ENCODE measurements at regions not wholly inside any gene's neighbourhood (a gene's known extent, or its start where the extent isn't known, plus 50 kb on each side); places are given as distances from the start of the nearest gene placed in this dataset.

DNA sequence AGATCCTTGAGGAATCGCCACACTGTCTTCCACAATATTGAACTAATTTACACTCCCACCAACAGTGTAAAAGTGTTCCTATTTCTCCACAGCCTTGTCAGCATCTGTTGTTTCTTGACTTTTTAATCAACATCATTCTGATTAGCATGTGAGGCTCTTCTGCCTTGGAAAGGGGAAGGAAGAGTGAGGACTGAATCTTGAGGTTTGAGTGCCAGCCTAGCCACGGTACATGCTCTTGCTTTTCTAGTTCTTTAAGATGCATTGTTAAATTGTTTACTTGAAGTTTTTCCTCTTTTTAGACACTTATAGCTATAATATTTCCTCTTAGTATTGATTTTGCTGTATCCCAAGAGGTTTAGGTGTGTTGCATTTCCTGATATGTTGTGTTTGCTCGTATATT lies 596.1 kb downstream of the OTOL1 start:
- H2AFZ ChIP-seq (ENCODE audit: low read depth, low read length): no peak overlapping the region
- no peaks in the 10 kb centered on the region for H3K27me3 ChIP-seq (ENCODE audit: control insufficient read depth in 2 of 2, insufficient read depth in 2 of 2, low read length in 2 of 2)
- 0% methylated on average over 3 of the region's 3 CpGs for WGBS (ENCODE audit: insufficient coverage, low coverage, missing lambda C conversion rate)
- ChIA-PET POLR2A (no interaction called here), CTCF (ENCODE audit: low intra/inter-chr PET ratio) (no interaction called here)
- intact Hi-C loops (cut with micrococcal nuclease): no loop called here
- H3K9me1 ChIP-seq (ENCODE audit: control insufficient read depth, insufficient read depth, low read length): no peaks in the 10 kb centered on the region
- H4K20me1 ChIP-seq (replicated peaks; ENCODE audit: control insufficient read depth, insufficient read depth, low read length): no peaks in the 10 kb centered on the region
- no peak overlapping the region for H3K4me3 ChIP-seq
- no TSS peak for BruUV-seq (replicated peaks)
- no peak overlapping the region for H3K4me2 ChIP-seq (ENCODE audit: insufficient read depth, low read length)
- no peak for DNase-seq (ENCODE audit: extremely low read depth in 1 of 4, low spot score in 3 of 4)
- no peak overlapping the region for H3K9ac ChIP-seq (ENCODE audit: insufficient read depth in 1 of 2, low read depth in 2 of 2, low read length in 2 of 2)
- ATAC-seq: no peak
- no peak for FAIRE-seq
- no peak overlapping the region for H3K27ac ChIP-seq (ENCODE audit: extremely low read depth, low read depth, low read length)
- in situ Hi-C loops (cut with MboI): no loop called here
- no peaks in the 10 kb centered on the region for H3K4me1 ChIP-seq (replicated peaks in 1 of 2; ENCODE audit: control insufficient read depth in 2 of 2, insufficient read depth in 2 of 2, low read length in 2 of 2)
- H3K9me3 ChIP-seq (replicated peaks; ENCODE audit: control insufficient read depth, insufficient read depth, low read depth, low read length): no peaks in the 10 kb centered on the region; the same call in 1 of the 2 replicates
- no peaks in the 10 kb centered on the region for H3K36me3 ChIP-seq (ENCODE audit: control insufficient read depth, insufficient read depth, low read length)
- H3K79me2 ChIP-seq (ENCODE audit: control insufficient read depth, insufficient read depth, low read length): no peaks in the 10 kb centered on the region
- no peak for TF ChIP-seq POLR2B (IDR thresholded peaks at IDR 0.05; ENCODE audit: low read depth, partially characterized antibody)
- TF ChIP-seq, protein P1, sequence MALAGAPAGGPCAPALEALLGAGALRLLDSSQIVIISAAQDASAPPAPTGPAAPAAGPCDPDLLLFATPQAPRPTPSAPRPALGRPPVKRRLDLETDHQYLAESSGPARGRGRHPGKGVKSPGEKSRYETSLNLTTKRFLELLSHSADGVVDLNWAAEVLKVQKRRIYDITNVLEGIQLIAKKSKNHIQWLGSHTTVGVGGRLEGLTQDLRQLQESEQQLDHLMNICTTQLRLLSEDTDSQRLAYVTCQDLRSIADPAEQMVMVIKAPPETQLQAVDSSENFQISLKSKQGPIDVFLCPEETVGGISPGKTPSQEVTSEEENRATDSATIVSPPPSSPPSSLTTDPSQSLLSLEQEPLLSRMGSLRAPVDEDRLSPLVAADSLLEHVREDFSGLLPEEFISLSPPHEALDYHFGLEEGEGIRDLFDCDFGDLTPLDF (CRISPR knock-in tag; IDR thresholded peaks at IDR 0.05): no peak
- TF ChIP-seq, protein P2, sequence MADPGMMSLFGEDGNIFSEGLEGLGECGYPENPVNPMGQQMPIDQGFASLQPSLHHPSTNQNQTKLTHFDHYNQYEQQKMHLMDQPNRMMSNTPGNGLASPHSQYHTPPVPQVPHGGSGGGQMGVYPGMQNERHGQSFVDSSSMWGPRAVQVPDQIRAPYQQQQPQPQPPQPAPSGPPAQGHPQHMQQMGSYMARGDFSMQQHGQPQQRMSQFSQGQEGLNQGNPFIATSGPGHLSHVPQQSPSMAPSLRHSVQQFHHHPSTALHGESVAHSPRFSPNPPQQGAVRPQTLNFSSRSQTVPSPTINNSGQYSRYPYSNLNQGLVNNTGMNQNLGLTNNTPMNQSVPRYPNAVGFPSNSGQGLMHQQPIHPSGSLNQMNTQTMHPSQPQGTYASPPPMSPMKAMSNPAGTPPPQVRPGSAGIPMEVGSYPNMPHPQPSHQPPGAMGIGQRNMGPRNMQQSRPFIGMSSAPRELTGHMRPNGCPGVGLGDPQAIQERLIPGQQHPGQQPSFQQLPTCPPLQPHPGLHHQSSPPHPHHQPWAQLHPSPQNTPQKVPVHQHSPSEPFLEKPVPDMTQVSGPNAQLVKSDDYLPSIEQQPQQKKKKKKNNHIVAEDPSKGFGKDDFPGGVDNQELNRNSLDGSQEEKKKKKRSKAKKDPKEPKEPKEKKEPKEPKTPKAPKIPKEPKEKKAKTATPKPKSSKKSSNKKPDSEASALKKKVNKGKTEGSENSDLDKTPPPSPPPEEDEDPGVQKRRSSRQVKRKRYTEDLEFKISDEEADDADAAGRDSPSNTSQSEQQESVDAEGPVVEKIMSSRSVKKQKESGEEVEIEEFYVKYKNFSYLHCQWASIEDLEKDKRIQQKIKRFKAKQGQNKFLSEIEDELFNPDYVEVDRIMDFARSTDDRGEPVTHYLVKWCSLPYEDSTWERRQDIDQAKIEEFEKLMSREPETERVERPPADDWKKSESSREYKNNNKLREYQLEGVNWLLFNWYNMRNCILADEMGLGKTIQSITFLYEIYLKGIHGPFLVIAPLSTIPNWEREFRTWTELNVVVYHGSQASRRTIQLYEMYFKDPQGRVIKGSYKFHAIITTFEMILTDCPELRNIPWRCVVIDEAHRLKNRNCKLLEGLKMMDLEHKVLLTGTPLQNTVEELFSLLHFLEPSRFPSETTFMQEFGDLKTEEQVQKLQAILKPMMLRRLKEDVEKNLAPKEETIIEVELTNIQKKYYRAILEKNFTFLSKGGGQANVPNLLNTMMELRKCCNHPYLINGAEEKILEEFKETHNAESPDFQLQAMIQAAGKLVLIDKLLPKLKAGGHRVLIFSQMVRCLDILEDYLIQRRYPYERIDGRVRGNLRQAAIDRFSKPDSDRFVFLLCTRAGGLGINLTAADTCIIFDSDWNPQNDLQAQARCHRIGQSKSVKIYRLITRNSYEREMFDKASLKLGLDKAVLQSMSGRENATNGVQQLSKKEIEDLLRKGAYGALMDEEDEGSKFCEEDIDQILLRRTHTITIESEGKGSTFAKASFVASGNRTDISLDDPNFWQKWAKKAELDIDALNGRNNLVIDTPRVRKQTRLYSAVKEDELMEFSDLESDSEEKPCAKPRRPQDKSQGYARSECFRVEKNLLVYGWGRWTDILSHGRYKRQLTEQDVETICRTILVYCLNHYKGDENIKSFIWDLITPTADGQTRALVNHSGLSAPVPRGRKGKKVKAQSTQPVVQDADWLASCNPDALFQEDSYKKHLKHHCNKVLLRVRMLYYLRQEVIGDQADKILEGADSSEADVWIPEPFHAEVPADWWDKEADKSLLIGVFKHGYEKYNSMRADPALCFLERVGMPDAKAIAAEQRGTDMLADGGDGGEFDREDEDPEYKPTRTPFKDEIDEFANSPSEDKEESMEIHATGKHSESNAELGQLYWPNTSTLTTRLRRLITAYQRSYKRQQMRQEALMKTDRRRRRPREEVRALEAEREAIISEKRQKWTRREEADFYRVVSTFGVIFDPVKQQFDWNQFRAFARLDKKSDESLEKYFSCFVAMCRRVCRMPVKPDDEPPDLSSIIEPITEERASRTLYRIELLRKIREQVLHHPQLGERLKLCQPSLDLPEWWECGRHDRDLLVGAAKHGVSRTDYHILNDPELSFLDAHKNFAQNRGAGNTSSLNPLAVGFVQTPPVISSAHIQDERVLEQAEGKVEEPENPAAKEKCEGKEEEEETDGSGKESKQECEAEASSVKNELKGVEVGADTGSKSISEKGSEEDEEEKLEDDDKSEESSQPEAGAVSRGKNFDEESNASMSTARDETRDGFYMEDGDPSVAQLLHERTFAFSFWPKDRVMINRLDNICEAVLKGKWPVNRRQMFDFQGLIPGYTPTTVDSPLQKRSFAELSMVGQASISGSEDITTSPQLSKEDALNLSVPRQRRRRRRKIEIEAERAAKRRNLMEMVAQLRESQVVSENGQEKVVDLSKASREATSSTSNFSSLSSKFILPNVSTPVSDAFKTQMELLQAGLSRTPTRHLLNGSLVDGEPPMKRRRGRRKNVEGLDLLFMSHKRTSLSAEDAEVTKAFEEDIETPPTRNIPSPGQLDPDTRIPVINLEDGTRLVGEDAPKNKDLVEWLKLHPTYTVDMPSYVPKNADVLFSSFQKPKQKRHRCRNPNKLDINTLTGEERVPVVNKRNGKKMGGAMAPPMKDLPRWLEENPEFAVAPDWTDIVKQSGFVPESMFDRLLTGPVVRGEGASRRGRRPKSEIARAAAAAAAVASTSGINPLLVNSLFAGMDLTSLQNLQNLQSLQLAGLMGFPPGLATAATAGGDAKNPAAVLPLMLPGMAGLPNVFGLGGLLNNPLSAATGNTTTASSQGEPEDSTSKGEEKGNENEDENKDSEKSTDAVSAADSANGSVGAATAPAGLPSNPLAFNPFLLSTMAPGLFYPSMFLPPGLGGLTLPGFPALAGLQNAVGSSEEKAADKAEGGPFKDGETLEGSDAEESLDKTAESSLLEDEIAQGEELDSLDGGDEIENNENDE (IDR thresholded peaks at IDR 0.05; ENCODE audit: low read depth, low read length): no peak
- TF ChIP-seq TARDBP (IDR thresholded peaks at IDR 0.05): no peak
- TF ChIP-seq CEBPB (tag; IDR thresholded peaks at IDR 0.05): no peak
- TF ChIP-seq KLF13 (tag; IDR thresholded peaks at IDR 0.05; ENCODE audit: borderline replicate concordance, low read depth): no peak
- TF ChIP-seq, protein P3, sequence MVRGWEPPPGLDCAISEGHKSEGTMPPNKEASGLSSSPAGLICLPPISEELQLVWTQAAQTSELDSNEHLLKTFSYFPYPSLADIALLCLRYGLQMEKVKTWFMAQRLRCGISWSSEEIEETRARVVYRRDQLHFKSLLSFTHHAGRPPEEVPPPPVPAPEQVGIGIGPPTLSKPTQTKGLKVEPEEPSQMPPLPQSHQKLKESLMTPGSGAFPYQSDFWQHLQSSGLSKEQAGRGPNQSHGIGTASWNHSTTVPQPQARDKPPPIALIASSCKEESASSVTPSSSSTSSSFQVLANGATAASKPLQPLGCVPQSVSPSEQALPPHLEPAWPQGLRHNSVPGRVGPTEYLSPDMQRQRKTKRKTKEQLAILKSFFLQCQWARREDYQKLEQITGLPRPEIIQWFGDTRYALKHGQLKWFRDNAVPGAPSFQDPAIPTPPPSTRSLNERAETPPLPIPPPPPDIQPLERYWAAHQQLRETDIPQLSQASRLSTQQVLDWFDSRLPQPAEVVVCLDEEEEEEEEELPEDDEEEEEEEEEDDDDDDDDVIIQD (CRISPR knock-in tag; IDR thresholded peaks at IDR 0.05): no peak
- TF ChIP-seq, protein P4, sequence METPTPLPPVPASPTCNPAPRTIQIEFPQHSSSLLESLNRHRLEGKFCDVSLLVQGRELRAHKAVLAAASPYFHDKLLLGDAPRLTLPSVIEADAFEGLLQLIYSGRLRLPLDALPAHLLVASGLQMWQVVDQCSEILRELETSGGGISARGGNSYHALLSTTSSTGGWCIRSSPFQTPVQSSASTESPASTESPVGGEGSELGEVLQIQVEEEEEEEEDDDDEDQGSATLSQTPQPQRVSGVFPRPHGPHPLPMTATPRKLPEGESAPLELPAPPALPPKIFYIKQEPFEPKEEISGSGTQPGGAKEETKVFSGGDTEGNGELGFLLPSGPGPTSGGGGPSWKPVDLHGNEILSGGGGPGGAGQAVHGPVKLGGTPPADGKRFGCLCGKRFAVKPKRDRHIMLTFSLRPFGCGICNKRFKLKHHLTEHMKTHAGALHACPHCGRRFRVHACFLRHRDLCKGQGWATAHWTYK (CRISPR knock-in tag; IDR thresholded peaks at IDR 0.05): no peak
